Fibroblast of lung (primary cell): ENCODE measurements at regions not wholly inside any gene's neighbourhood (a gene's known extent, or its start where the extent isn't known, plus 50 kb on each side); places are given as distances from the start of the nearest gene placed in this dataset.

Experiments
- EZH2 ChIP-seq: IDR thresholded peaks from 2 replicates; pipeline ENCODE4 v1.5.1; 2012; ENCODE audit warnings: low read length, control low read depth, mild to moderate bottlenecking; ENCODE audit errors: missing control alignments
- TF ChIP-seq, protein P1 (sequence below), 2 donors: IDR thresholded peaks in 1 of 2; conservative IDR thresholded peaks in 1 of 2; 1 replicate in 1 of 2; 2 replicates in 1 of 2; pipeline ENCODE4 v1.5.1; 2011 to 2012; ENCODE audit warnings: low read length in 2 of 2, control low read depth in 1 of 2, inconsistent platforms in 1 of 2, low read depth in 1 of 2, mild to moderate bottlenecking in 1 of 2

DNA sequence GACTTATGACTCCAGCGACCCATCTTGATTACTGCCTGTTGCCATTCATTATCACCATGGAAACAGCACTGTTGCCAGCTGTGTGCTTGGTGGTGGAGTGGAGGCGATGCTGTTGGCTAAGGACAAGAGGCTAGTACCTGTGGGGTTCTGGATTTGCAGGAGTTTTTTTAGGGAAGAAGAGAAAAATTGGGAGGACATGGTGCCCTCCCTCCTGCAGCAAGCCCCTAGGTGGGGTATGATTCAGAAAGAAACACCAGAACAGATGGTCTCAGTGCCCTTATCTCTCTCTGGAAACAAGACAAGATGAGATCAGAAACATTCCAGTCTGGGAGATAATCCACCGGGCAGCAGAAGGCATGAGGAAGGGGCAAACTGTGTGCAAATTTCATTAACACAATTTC, 87.8 kb upstream of the TLR4 start:
- no peak for TF ChIP-seq EZH2
- TF ChIP-seq, protein P1, sequence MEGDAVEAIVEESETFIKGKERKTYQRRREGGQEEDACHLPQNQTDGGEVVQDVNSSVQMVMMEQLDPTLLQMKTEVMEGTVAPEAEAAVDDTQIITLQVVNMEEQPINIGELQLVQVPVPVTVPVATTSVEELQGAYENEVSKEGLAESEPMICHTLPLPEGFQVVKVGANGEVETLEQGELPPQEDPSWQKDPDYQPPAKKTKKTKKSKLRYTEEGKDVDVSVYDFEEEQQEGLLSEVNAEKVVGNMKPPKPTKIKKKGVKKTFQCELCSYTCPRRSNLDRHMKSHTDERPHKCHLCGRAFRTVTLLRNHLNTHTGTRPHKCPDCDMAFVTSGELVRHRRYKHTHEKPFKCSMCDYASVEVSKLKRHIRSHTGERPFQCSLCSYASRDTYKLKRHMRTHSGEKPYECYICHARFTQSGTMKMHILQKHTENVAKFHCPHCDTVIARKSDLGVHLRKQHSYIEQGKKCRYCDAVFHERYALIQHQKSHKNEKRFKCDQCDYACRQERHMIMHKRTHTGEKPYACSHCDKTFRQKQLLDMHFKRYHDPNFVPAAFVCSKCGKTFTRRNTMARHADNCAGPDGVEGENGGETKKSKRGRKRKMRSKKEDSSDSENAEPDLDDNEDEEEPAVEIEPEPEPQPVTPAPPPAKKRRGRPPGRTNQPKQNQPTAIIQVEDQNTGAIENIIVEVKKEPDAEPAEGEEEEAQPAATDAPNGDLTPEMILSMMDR (conservative IDR thresholded peaks at IDR 0.05 in 1 of 2, IDR thresholded peaks at IDR 0.05 in 1 of 2; ENCODE audit: low read depth in 1 of 2, low read length in 2 of 2), result no peak
